Vagina (tissue), 2 donors: ENCODE measurements at regions not wholly inside any gene's neighbourhood (a gene's known extent, or its start where the extent isn't known, plus 50 kb on each side); places are given as distances from the start of the nearest gene placed in this dataset.

Experiments
- DNase-seq, 2 donors: peaks; one replicate each; pipeline ENCODE4 v3.0.0-alpha.2; 2017; ENCODE audit errors: extremely low spot score in 2 of 2
- H3K27ac ChIP-seq: fragments of 200-600 bp; sonication (generic); one replicate; pipeline ENCODE4 v1.5.1; 2019
- H3K27me3 ChIP-seq: fragments of 200-600 bp; sonication (generic); one replicate; pipeline ENCODE4 v1.5.1; 2019
- H3K36me3 ChIP-seq, 2 donors: fragments of 200-600 bp; sonication (generic); one replicate each; pipeline ENCODE4 v1.5.1; 2017 to 2019
- H3K4me1 ChIP-seq: fragments of 200-600 bp; sonication (generic); one replicate; pipeline ENCODE4 v1.5.1; 2019
- H3K4me3 ChIP-seq, 2 donors: fragments of 200-600 bp; sonication (generic); 1 replicate in 1 of 2; 2 replicates in 1 of 2; pipeline ENCODE4 v1.5.1; 2016 to 2019
- H3K9me3 ChIP-seq: fragments of 200-600 bp; sonication (generic); one replicate; pipeline ENCODE4 v1.5.1; 2019
- CTCF ChIP-seq, 3 experiments: fragments of 450-650 bp in 2 of 3; fragments of 200-600 bp in 1 of 3; sonication (generic) in 1 of 3; IDR thresholded peaks; one replicate each; pipeline ENCODE4 v1.5.1; 2017 to 2019; ENCODE audit warnings: antibody characterized with exemption in 3 of 3, mild to moderate bottlenecking in 2 of 3, moderate library complexity in 2 of 3
- POLR2A ChIP-seq, 2 donors: fragments of 450-650 bp; IDR thresholded peaks; one replicate each; pipeline ENCODE4 v1.6.1; 2017; ENCODE audit warnings: antibody characterized with exemption in 2 of 2, mild to moderate bottlenecking in 2 of 2, moderate library complexity in 2 of 2
- POLR2AphosphoS5 ChIP-seq, 2 donors: sonication (generic); formaldehyde crosslinking; IDR thresholded peaks; one replicate each; pipeline ENCODE4 v1.9.0; 2017; ENCODE audit warnings: antibody characterized with exemption in 2 of 2, mild to moderate bottlenecking in 2 of 2, low read depth in 1 of 2; ENCODE audit not compliant: insufficient read depth in 1 of 2
- intact Hi-C: fragments of 100-400 bp; cut with DNase I; formaldehyde crosslinking; loops from one replicate; pipeline ENCODE4 v1.15.1; 2023

GRCh38 chr7:89666136-89666835 is 488.0 kb upstream of the STEAP1 start:
- Histone ChIP-seq H3K27ac (no peak overlapping the region), H3K4me3 (no peak overlapping the region), H3K4me1 (no peaks in the 10 kb centered on the region), H3K9me3 (no peaks in the 10 kb centered on the region), H3K36me3 (no peaks in the 10 kb centered on the region), H3K27me3 (no peaks in the 10 kb centered on the region)
- intact Hi-C loops, result no loop called here
- DNase-seq, result no peak
- TF ChIP-seq POLR2A (IDR thresholded peaks at IDR 0.05), result no peak
- TF ChIP-seq CTCF (IDR thresholded peaks at IDR 0.05), result no peak
- no peak for TF ChIP-seq POLR2AphosphoS5 (IDR thresholded peaks at IDR 0.05; ENCODE audit: insufficient read depth in 1 of 2, low read depth in 1 of 2)

GRCh38 chr7:89680161-89680560 is 474.1 kb upstream of the STEAP1 start:
- Histone ChIP-seq H3K36me3 (no peaks in the 10 kb centered on the region), H3K4me3 (no peak overlapping the region), H3K27ac (no peak overlapping the region), H3K27me3 (no peaks in the 10 kb centered on the region), H3K4me1 (no peaks in the 10 kb centered on the region), H3K9me3 (no peaks in the 10 kb centered on the region)
- intact Hi-C loops, result no loop called here
- TF ChIP-seq POLR2AphosphoS5 (IDR thresholded peaks at IDR 0.05; ENCODE audit: insufficient read depth in 1 of 2, low read depth in 1 of 2) (no peak), POLR2A (IDR thresholded peaks at IDR 0.05) (no peak), CTCF (IDR thresholded peaks at IDR 0.05) (no peak)
- no peak for DNase-seq

GRCh38 chr7:89681448-89681847 is 472.8 kb upstream of the STEAP1 start:
- Histone ChIP-seq H3K27ac (no peak overlapping the region), H3K4me3 (no peak overlapping the region), H3K36me3 (no peaks in the 10 kb centered on the region), H3K4me1 (no peaks in the 10 kb centered on the region), H3K9me3 (no peaks in the 10 kb centered on the region), H3K27me3 (no peaks in the 10 kb centered on the region)
- TF ChIP-seq POLR2A (IDR thresholded peaks at IDR 0.05) (no peak), CTCF (IDR thresholded peaks at IDR 0.05) (no peak), POLR2AphosphoS5 (IDR thresholded peaks at IDR 0.05; ENCODE audit: insufficient read depth in 1 of 2, low read depth in 1 of 2) (no peak)
- DNase-seq, result no peak
- intact Hi-C loops, result no loop called here

- Histone ChIP-seq H3K27me3 (no peaks in the 10 kb centered on the region), H3K27ac (no peak overlapping the region), H3K4me3 (no peak overlapping the region), H3K36me3 (no peaks in the 10 kb centered on the region), H3K9me3 (no peaks in the 10 kb centered on the region), H3K4me1 (no peaks in the 10 kb centered on the region)
- TF ChIP-seq POLR2A (IDR thresholded peaks at IDR 0.05) (no peak), CTCF (IDR thresholded peaks at IDR 0.05) (no peak), POLR2AphosphoS5 (IDR thresholded peaks at IDR 0.05; ENCODE audit: insufficient read depth in 1 of 2, low read depth in 1 of 2) (no peak)
- no peak for DNase-seq
- intact Hi-C loops, result no loop called here
Measured at GRCh38 chr7:89685287-89685686, 469.0 kb upstream of the STEAP1 start.

- no peaks in the 10 kb centered on the region for H3K9me3 ChIP-seq
- H3K4me3 ChIP-seq, result no peak overlapping the region
- DNase-seq, result no peak
- H3K27me3 ChIP-seq, result no peaks in the 10 kb centered on the region
- no peaks in the 10 kb centered on the region for H3K36me3 ChIP-seq
- H3K27ac ChIP-seq, result no peak overlapping the region
- TF ChIP-seq POLR2AphosphoS5 (IDR thresholded peaks at IDR 0.05; ENCODE audit: insufficient read depth in 1 of 2, low read depth in 1 of 2) (no peak), POLR2A (IDR thresholded peaks at IDR 0.05) (no peak), CTCF (IDR thresholded peaks at IDR 0.05) (no peak)
- H3K4me1 ChIP-seq, result no peaks in the 10 kb centered on the region
- intact Hi-C loops, result no loop called here
Measured at GRCh38 chr7:89687211-89687610, 467.1 kb upstream of the STEAP1 start.
